ENCODE measurements at regions not wholly inside any gene's neighbourhood (a gene's known extent, or its start where the extent isn't known, plus 50 kb on each side); places are given as distances from the start of the nearest gene placed in this dataset.

GRCh38 chr5:130981663-130982062 lies 183.4 kb downstream of the HINT1 start:
- TF ChIP-seq CTCF (IDR thresholded peaks at IDR 0.05) (no peak), POLR2A (IDR thresholded peaks at IDR 0.05) (no peak)
